ENCODE measurements at regions not wholly inside any gene's neighbourhood (a gene's known extent, or its start where the extent isn't known, plus 50 kb on each side); places are given as distances from the start of the nearest gene placed in this dataset.

- Histone ChIP-seq H3K18ac (ENCODE audit: low read length) (no peak overlapping the region), H2BK120ac (ENCODE audit: low read depth, low read length) (no peak overlapping the region), H3K79me1 (ENCODE audit: low read length) (no peaks in the 10 kb centered on the region), H3K9ac (ENCODE audit: low read length) (no peak overlapping the region), H3K27ac (ENCODE audit: low read depth, low read length) (no peak overlapping the region), H3K23ac (ENCODE audit: low read length) (no peak overlapping the region), H3K79me2 (ENCODE audit: control insufficient read depth, insufficient read depth, low read length) (no peaks in the 10 kb centered on the region), H2BK15ac (replicated peaks; ENCODE audit: low read depth) (no peak overlapping the region), H4K8ac (ENCODE audit: low read depth, low read length) (no peak overlapping the region), H3K27me3 (ENCODE audit: insufficient read depth, low read length, poor library complexity) (no peaks in the 10 kb centered on the region), H2BK5ac (ENCODE audit: low read length) (no peak overlapping the region), H3K56ac (ENCODE audit: low read length) (no peak overlapping the region), H3K4me3 (ENCODE audit: low read length) (no peak overlapping the region), H3K4me2 (ENCODE audit: low read length) (no peak overlapping the region), H2AK5ac (ENCODE audit: low read length) (no peak overlapping the region), H3K4ac (ENCODE audit: low read depth, low read length) (no peak overlapping the region), H3K36me3 (ENCODE audit: control insufficient read depth, insufficient read depth, low read length) (no peaks in the 10 kb centered on the region), H4K5ac (ENCODE audit: low read length) (no peak overlapping the region), H3K4me1 (ENCODE audit: control insufficient read depth, low read depth, low read length) (no peaks in the 10 kb centered on the region)
- DNase-seq, result no peak
- WGBS (ENCODE audit: extremely low coverage, insufficient coverage, low lambda C conversion rate), result no CpG with 5 or more reads among the region's 5 CpGs
Observed at GRCh38 chr12:68477906-68478305, 132.8 kb upstream of the RAP1B start.

- H3K27me3 ChIP-seq (ENCODE audit: insufficient read depth, low read length, poor library complexity), result no peaks in the 10 kb centered on the region
- no peak overlapping the region for H2BK120ac ChIP-seq (ENCODE audit: low read depth, low read length)
- H3K36me3 ChIP-seq (ENCODE audit: control insufficient read depth, insufficient read depth, low read length), result no peaks in the 10 kb centered on the region
- no peaks in the 10 kb centered on the region for H3K4me1 ChIP-seq (ENCODE audit: control insufficient read depth, low read depth, low read length)
- WGBS (ENCODE audit: extremely low coverage, insufficient coverage, low lambda C conversion rate), result no CpG with 5 or more reads among the region's 1 CpG
- no peak overlapping the region for H3K4me3 ChIP-seq (ENCODE audit: low read length)
- DNase-seq, result no peak
- no peaks in the 10 kb centered on the region for H3K79me2 ChIP-seq (ENCODE audit: control insufficient read depth, insufficient read depth, low read length)
- H3K9ac ChIP-seq (ENCODE audit: low read length), result no peak overlapping the region
- H2AK5ac ChIP-seq (ENCODE audit: low read length), result no peak overlapping the region
- H3K56ac ChIP-seq (ENCODE audit: low read length), result no peak overlapping the region
- no peak overlapping the region for H3K23ac ChIP-seq (ENCODE audit: low read length)
- no peaks in the 10 kb centered on the region for H3K79me1 ChIP-seq (ENCODE audit: low read length)
- H3K4me2 ChIP-seq (ENCODE audit: low read length), result no peak overlapping the region
- H2BK15ac ChIP-seq (replicated peaks; ENCODE audit: low read depth), result no peak overlapping the region
- no peak overlapping the region for H4K8ac ChIP-seq (ENCODE audit: low read depth, low read length)
- no peak overlapping the region for H2BK5ac ChIP-seq (ENCODE audit: low read length)
- H3K4ac ChIP-seq (ENCODE audit: low read depth, low read length), result no peak overlapping the region
- no peak overlapping the region for H3K18ac ChIP-seq (ENCODE audit: low read length)
- H3K27ac ChIP-seq (ENCODE audit: low read depth, low read length), result no peak overlapping the region
- no peak overlapping the region for H4K5ac ChIP-seq (ENCODE audit: low read length)
Observed at GRCh38 chr12:68478516-68479260, 132.0 kb upstream of the RAP1B start.

- Histone ChIP-seq H2BK120ac (ENCODE audit: low read depth, low read length) (no peak overlapping the region), H3K79me2 (ENCODE audit: control insufficient read depth, insufficient read depth, low read length) (no peaks in the 10 kb centered on the region), H3K4me1 (ENCODE audit: control insufficient read depth, low read depth, low read length) (no peaks in the 10 kb centered on the region), H3K4me2 (ENCODE audit: low read length) (no peak overlapping the region), H3K4ac (ENCODE audit: low read depth, low read length) (no peak overlapping the region), H3K56ac (ENCODE audit: low read length) (no peak overlapping the region), H4K8ac (ENCODE audit: low read depth, low read length) (no peak overlapping the region), H3K27me3 (ENCODE audit: insufficient read depth, low read length, poor library complexity) (no peaks in the 10 kb centered on the region), H3K27ac (ENCODE audit: low read depth, low read length) (no peak overlapping the region), H3K23ac (ENCODE audit: low read length) (no peak overlapping the region), H3K36me3 (ENCODE audit: control insufficient read depth, insufficient read depth, low read length) (no peaks in the 10 kb centered on the region), H2BK5ac (ENCODE audit: low read length) (no peak overlapping the region), H2AK5ac (ENCODE audit: low read length) (no peak overlapping the region), H2BK15ac (replicated peaks; ENCODE audit: low read depth) (no peak overlapping the region), H4K5ac (ENCODE audit: low read length) (no peak overlapping the region), H3K9ac (ENCODE audit: low read length) (no peak overlapping the region), H3K4me3 (ENCODE audit: low read length) (no peak overlapping the region), H3K79me1 (ENCODE audit: low read length) (no peaks in the 10 kb centered on the region), H3K18ac (ENCODE audit: low read length) (no peak overlapping the region)
- DNase-seq, result no peak
- no CpG with 5 or more reads among the region's 4 CpGs for WGBS (ENCODE audit: extremely low coverage, insufficient coverage, low lambda C conversion rate)
Observed at GRCh38 chr12:68479261-68479895, 131.3 kb upstream of the RAP1B start.

- Histone ChIP-seq H3K18ac (ENCODE audit: low read length) (no peak overlapping the region), H3K27me3 (ENCODE audit: insufficient read depth, low read length, poor library complexity) (no peaks in the 10 kb centered on the region), H3K9ac (ENCODE audit: low read length) (no peak overlapping the region), H3K4me3 (ENCODE audit: low read length) (no peak overlapping the region), H4K8ac (ENCODE audit: low read depth, low read length) (no peak overlapping the region), H3K36me3 (ENCODE audit: control insufficient read depth, insufficient read depth, low read length) (no peaks in the 10 kb centered on the region), H2BK15ac (replicated peaks; ENCODE audit: low read depth) (no peak overlapping the region), H4K5ac (ENCODE audit: low read length) (no peak overlapping the region), H3K27ac (ENCODE audit: low read depth, low read length) (no peak overlapping the region), H3K23ac (ENCODE audit: low read length) (no peak overlapping the region), H2BK5ac (ENCODE audit: low read length) (no peak overlapping the region), H3K4me1 (ENCODE audit: control insufficient read depth, low read depth, low read length) (no peaks in the 10 kb centered on the region), H2BK120ac (ENCODE audit: low read depth, low read length) (no peak overlapping the region), H2AK5ac (ENCODE audit: low read length) (no peak overlapping the region), H3K4me2 (ENCODE audit: low read length) (no peak overlapping the region), H3K56ac (ENCODE audit: low read length) (no peak overlapping the region), H3K4ac (ENCODE audit: low read depth, low read length) (no peak overlapping the region), H3K79me1 (ENCODE audit: low read length) (no peaks in the 10 kb centered on the region), H3K79me2 (ENCODE audit: control insufficient read depth, insufficient read depth, low read length) (no peaks in the 10 kb centered on the region)
- WGBS (ENCODE audit: extremely low coverage, insufficient coverage, low lambda C conversion rate), result no CpG with 5 or more reads among the region's 2 CpGs
- DNase-seq, result no peak
Observed at GRCh38 chr12:68479896-68480291, 130.8 kb upstream of the RAP1B start.

- no peaks in the 10 kb centered on the region for H3K36me3 ChIP-seq (ENCODE audit: control insufficient read depth, insufficient read depth, low read length)
- no peaks in the 10 kb centered on the region for H3K27me3 ChIP-seq (ENCODE audit: insufficient read depth, low read length, poor library complexity)
- no peak overlapping the region for H3K4me3 ChIP-seq (ENCODE audit: low read length)
- no peak overlapping the region for H2BK5ac ChIP-seq (ENCODE audit: low read length)
- no peak overlapping the region for H3K4ac ChIP-seq (ENCODE audit: low read depth, low read length)
- no peaks in the 10 kb centered on the region for H3K79me1 ChIP-seq (ENCODE audit: low read length)
- DNase-seq, result peak; percentile 11
- no peak overlapping the region for H2AK5ac ChIP-seq (ENCODE audit: low read length)
- no peak overlapping the region for H3K4me2 ChIP-seq (ENCODE audit: low read length)
- no peak overlapping the region for H3K9ac ChIP-seq (ENCODE audit: low read length)
- H2BK120ac ChIP-seq (ENCODE audit: low read depth, low read length), result no peak overlapping the region
- H3K79me2 ChIP-seq (ENCODE audit: control insufficient read depth, insufficient read depth, low read length), result no peaks in the 10 kb centered on the region
- no peak overlapping the region for H2BK15ac ChIP-seq (replicated peaks; ENCODE audit: low read depth)
- no peak overlapping the region for H3K23ac ChIP-seq (ENCODE audit: low read length)
- H3K18ac ChIP-seq (ENCODE audit: low read length), result no peak overlapping the region
- H3K27ac ChIP-seq (ENCODE audit: low read depth, low read length), result no peak overlapping the region
- no peaks in the 10 kb centered on the region for H3K4me1 ChIP-seq (ENCODE audit: control insufficient read depth, low read depth, low read length)
- no peak overlapping the region for H4K8ac ChIP-seq (ENCODE audit: low read depth, low read length)
- H4K5ac ChIP-seq (ENCODE audit: low read length), result no peak overlapping the region
- no peak overlapping the region for H3K56ac ChIP-seq (ENCODE audit: low read length)
Observed at GRCh38 chr12:68480526-68480925, 130.2 kb upstream of the RAP1B start.

Measured in mesendoderm (in vitro differentiated cells).